Epithelial cell of esophagus (primary cell): ENCODE measurements at regions not wholly inside any gene's neighbourhood (a gene's known extent, or its start where the extent isn't known, plus 50 kb on each side); places are given as distances from the start of the nearest gene placed in this dataset.

Source experiments
- DNase-seq: peaks from one replicate; pipeline ENCODE4 v3.0.0; 2010; ENCODE audit warnings: low read depth
- H3K4me3 ChIP-seq: 2 replicates; pipeline ENCODE4 v1.5.1; 2011; ENCODE audit warnings: mild to moderate bottlenecking, low read length, control low read depth
- TF ChIP-seq, protein P1 (sequence below): IDR thresholded peaks from 2 replicates; pipeline ENCODE4 v1.5.1; 2011; ENCODE audit warnings: low read depth, mild to moderate bottlenecking, low read length, control low read depth, inconsistent platforms; ENCODE audit not compliant: insufficient read depth; ENCODE audit errors: missing control alignments

DNA sequence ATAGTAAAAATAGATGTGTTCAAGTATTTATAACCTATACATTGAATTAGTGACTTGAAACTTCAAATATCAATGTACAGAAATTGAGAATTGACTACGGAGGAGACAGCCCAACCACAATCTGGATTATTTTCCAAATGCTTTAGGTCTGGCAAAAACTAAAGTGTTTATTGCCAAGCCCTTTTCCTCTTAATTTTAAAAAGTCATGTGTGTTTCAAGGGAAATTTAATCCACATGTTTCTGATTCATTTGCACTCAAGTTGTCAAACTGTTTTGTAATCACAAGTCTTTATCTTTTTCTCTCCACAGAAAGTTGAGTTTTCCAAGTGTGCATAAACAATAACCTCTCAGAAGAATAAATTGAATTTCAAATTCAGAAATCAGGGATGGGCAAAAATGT is 350.8 kb upstream of the RSPO3 start:
- TF ChIP-seq, protein P1, sequence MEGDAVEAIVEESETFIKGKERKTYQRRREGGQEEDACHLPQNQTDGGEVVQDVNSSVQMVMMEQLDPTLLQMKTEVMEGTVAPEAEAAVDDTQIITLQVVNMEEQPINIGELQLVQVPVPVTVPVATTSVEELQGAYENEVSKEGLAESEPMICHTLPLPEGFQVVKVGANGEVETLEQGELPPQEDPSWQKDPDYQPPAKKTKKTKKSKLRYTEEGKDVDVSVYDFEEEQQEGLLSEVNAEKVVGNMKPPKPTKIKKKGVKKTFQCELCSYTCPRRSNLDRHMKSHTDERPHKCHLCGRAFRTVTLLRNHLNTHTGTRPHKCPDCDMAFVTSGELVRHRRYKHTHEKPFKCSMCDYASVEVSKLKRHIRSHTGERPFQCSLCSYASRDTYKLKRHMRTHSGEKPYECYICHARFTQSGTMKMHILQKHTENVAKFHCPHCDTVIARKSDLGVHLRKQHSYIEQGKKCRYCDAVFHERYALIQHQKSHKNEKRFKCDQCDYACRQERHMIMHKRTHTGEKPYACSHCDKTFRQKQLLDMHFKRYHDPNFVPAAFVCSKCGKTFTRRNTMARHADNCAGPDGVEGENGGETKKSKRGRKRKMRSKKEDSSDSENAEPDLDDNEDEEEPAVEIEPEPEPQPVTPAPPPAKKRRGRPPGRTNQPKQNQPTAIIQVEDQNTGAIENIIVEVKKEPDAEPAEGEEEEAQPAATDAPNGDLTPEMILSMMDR: no peak
- DNase-seq: no peak
- no peak overlapping the region for H3K4me3 ChIP-seq

DNA sequence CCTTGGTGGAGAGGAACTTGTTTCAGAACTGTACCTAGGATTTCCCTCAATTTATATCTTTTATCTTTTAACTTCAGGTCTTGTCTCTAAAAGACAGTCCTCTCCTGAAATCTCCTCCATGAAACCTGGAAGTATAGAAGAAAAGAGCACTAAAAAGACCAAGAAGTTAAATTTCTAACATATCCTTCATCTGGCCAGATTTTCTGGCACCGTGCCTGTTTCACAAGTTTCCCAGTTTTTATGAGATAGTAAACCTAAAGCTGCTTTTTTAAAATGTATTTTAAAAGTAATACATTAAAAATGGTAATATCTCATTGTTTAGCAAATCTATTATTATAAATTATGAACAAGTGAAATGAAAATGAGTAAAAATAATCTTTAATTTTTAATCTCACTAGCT is 348.3 kb upstream of the RSPO3 start:
- DNase-seq: no peak
- TF ChIP-seq, protein P1: no peak
- H3K4me3 ChIP-seq: no peak overlapping the region

DNA sequence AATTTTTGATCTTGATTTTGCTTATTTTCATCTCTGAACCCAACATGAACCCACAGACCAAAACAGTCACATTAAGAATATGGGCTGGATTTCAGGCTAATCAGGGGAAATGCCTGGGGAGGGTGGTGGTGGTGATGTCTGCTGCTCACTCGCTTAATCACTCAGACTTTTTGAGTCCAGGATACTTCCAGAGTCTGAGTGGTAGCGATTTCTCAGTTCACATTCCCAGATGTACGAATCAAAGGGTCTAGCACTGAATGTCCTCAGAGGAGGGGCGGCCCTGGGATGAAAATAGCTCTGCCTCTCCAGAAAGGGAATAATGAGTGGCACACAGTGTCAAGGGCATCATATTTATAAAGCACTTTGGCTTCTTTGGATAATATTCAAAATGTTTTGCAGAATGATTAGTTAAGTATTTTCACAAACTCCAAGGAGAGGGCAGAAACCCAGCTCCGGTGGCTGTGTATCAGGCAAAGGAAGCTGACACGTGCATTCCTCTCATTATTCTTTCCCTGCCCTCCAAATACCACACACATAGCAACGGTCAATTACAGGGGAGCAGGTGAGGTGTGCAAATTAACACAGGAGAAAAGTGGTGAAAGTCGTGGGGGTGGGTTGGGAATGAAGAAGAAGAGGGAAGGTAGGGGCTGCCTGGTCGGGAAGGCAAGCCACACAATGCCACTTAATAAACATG is 345.2 kb upstream of the RSPO3 start:
- DNase-seq: no peak
- H3K4me3 ChIP-seq: no peak overlapping the region
- TF ChIP-seq, protein P1: no peak

DNA sequence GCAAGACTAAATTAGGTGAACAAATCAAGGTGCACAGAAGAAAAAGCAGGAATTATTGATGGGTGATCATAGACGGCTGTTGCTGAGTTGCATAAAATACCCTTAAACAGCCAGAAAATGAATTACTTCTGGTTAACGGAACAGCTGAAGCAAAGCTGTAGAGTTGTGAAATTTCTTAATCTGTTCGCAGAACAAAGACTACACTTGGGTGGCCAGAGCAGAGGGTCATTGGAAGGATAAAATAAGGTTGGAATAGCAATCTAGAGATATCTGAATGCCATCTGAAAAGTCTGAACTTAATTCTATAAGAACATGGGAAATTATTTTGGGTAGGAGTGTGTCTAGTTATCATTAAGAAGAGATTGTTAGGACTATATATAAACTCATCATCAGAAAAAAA is 339.1 kb upstream of the RSPO3 start:
- DNase-seq: no peak
- TF ChIP-seq, protein P1: no peak
- no peak overlapping the region for H3K4me3 ChIP-seq

DNA sequence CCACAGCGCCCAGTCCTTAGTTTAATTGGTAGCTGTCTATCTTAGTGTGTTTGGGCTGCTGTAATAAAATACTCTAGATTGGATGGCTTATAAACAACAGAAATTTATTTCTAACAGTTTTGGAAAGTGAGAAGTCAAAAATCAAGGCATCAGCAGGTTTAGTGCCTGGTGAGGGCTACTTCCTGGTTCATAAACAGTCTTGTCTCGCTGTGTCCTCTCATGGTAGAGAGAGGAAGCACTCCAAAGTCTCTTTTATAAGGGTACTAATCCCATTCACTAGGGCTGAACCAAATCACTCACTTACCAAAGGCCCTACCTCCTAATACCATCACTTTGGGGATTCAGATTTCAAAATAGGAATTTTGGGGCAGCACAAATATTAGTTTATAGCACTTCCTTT is 336.9 kb upstream of the RSPO3 start:
- no peak for DNase-seq
- H3K4me3 ChIP-seq: no peak overlapping the region
- TF ChIP-seq, protein P1: no peak

DNA sequence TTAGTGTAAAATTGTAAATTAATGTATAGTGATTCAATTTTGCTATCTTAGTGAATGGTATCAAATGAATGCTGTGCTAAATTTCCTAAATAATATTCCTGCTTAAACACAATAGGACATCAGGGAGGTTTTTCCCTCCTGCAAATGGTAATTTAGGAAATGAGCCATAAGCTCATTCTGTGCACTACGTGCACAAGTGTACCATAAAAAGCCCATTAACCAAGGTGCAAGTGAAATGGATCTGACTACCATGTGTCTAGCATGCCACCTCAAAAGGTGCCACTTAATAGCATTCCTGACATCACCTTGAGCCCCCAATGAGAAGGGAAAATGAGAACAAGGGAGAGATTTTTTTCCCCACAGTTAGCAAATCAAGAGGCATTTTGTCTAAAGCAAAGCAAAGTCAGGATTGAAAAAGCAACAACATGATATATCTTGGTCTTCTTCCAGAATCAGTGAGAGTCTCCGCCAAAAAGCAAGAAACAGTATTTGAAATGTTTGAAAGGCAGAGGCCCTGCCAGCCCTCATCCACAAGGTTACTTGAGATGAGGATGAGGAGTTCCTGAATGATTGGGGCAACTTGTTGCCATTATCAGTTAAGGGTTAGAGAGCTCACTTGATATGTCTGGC is 334.2 kb upstream of the RSPO3 start:
- H3K4me3 ChIP-seq: no peak overlapping the region
- TF ChIP-seq, protein P1: no peak
- DNase-seq: no peak

- TF ChIP-seq, protein P1: no peak
- peak; percentile 8 for DNase-seq
These were observed 332.2 kb upstream of the RSPO3 start for GRCh38 chr6:126786262-126786661.

More at GRCh38 chr6:126786262-126786661, 332.2 kb upstream of the RSPO3 start:
- no peak overlapping the region for H3K4me3 ChIP-seq
